Left lobe of liver (tissue), 2 donors: ENCODE measurements at regions not wholly inside any gene's neighbourhood (a gene's known extent, or its start where the extent isn't known, plus 50 kb on each side); places are given as distances from the start of the nearest gene placed in this dataset.
"Not testable (repeated sequence)": the region's sequence is repeated elsewhere in the genome, so short reads cannot be mapped to it uniquely, and the experiment has no call there.

Experiments used
- ATAC-seq: fragments of 200-7000 bp; cut with Tn5 transposase; one replicate; pipeline ENCODE4 v1.9.1; 2020; ENCODE audit warnings: mild to moderate bottlenecking, moderate library complexity
- DNase-seq: peaks from one replicate; pipeline ENCODE4 v3.0.0-alpha.2; 2020; ENCODE audit warnings: low spot score
- donor health status: DM: no; HTN: no; CAD: no; lungs with moderate emphysema.
- donor health status: DM: no; HTN: yes; CAD: no.

DNA sequence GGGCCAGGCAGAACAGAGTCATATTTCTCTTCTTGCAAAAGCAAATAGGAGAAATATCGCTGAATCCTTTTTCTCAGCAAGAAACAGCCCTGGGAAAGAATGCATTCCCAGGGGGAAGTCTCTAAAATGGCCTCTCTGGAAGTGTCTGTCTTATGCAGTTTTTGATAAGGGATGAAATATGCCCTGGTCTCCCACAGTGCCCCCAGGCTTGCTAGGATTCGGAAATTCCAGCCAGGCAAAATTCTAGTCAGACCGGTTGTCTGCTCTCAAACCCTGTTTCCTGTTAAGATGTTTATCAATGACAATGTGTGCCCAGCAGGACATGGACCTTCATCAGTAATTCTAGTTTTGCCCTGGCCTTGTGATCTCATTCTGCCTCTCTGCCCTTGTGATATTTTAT, 448.3 kb upstream of the HTR1E start:
- ATAC-seq, DNase-seq: not testable (repeated sequence)

DNA sequence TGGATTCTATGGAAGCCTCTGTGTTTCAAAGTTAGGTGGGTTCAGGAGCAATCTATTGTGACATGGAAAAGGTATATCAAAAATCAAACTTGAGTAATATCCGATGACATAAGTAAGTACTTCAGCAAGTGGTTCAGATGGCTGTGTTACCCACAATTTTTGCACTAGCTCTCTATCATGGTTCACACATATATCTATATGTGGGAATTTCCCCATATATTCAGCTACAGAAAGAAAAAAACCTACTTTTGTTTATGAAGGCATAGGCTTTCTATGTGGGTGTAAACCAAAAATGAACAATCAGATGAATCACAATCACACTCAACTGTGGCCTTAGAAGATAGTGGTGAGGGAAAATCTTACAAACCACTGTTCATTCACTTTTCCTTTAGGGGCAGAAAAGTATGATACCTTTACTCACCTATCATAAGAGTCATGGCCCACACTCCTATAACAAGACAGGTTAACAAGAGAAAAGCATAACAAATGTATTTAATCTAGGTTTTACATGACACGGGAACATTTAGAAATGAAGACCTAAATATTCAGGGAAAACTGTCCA, 449.6 kb upstream of the HTR1E start:
- ATAC-seq (no peak), DNase-seq (no peak)

DNA sequence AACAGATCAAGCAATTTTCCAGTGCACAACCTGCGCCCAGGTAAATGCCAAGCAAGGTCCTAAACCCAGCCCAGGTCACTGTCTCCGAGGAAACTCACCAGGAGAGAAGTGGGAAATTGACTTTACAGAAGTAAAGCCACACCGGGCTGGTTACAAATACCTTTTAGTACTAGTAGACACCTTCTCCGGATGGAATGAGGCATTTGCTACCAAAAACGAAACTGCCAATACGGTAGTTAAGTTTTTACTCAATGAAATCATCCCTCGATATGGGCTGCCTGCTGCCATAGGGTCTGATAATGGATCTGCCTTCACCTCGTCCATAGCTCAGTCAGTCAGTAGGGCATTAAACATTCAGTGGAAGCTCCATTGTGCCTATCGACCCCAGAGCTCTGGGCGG, 459.0 kb upstream of the HTR1E start:
- not testable (repeated sequence) for DNase-seq, ATAC-seq

DNA sequence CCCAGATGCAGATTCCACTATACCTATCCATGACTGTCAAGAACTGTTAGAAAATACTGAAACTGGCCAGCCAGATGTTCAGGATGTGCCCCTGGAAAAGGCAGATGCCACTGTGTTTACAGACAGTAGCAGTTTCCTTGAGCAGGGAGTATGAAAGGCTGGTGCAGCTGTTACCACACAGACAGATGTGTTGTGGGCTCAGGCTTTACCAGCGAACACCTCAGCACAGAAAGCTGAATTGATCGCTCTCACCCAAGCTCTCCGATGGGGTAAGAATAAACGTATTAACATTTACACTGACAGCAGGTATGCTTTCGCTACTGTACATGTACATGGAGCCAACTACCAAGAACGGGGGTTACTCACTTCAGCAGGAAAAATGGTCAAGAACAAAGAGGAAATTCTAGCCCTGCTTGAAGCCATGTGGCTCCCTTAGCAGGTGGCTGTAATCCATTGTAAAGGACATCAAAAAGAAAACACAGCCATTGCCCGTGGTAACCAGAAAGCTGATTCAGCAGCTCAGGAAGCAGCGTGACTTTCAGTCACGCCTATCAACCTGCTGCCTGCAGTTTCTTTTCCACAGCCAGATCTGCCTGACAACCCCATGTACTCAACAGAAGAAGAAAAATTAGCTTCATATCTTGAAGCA, 459.7 kb upstream of the HTR1E start:
- ATAC-seq (no peak), DNase-seq (no peak)

DNA sequence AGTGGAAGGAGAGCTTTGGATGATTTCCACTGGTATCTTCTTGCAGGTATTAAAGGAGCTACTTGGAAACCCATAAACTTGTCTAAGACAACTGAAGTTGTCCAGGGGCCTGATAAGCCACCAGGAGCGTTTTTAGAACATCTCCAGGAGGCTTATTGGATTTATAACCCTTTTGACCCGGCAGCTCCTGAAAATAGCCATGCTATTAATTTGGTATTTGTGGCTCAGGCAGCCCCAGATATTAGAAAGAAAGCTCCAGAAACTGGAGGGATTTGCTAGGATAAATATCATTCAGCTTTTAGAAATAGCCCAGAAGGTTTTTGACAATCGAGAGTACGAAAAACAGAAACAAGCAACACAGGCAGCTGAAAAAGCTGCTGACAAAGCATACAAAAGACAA, 461.0 kb upstream of the HTR1E start:
- ATAC-seq: no peak

DNA sequence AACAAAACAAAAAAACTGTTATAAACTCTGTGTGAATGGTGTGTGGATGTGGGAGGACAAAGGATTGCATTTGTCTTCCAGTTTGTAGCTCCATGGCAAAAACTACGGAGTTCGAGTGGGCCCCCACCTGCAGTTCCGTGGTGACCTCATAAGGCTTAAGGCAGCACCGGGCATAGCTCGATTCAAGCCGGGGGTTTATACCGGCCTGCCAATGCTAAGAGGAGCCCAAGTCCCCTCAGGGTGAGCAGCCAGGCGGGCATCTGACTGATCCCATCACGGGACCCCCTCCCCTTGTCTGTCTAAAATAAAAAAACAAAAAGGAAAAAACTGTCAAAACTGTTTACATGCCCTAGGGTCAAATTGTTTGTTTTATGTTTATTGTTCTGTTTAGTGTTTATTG, 463.2 kb upstream of the HTR1E start:
- no peak for ATAC-seq
- no peak for DNase-seq

More for the DNA sequence above, 461.0 kb upstream of the HTR1E start:
- DNase-seq: no peak

DNA sequence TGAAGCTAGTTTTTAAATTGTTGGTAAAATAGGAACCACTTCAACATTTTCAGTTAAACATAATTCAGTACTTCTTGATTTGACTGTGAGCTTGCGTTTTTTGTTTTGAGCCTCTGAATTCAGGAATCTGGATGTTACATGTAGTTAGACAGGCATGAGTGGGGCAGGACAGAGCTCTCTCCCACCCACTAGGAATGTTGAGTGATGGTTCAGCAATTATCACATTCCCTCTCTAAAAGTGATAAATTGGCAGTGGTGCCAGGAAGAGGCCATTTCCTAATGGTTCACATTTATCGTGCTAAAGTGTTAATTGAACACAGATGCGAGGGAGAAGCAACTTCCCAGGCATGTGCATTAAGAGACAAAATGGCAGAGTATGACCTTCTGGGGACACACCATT, 465.5 kb upstream of the HTR1E start:
- no peak for DNase-seq
- no peak for ATAC-seq

DNA sequence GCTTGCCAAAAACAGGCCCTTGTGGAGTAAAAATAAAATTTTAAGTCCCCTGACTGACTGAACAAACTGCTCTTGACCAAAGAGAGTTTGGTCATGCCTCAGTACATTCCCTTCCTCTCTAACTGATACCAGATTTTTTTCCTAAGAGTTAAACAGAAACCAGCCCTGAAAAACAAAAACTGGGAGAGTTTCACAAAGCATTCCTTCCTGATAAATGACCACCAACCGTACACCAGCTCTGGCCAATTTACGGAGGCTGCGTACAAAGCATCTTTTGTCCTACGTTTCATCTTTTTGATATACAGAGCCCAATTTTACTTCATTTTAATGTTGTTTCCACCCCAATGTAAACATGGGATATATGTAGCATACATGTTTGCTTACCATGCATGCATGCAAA, 477.4 kb upstream of the HTR1E start:
- no peak for ATAC-seq
- DNase-seq: no peak

DNA sequence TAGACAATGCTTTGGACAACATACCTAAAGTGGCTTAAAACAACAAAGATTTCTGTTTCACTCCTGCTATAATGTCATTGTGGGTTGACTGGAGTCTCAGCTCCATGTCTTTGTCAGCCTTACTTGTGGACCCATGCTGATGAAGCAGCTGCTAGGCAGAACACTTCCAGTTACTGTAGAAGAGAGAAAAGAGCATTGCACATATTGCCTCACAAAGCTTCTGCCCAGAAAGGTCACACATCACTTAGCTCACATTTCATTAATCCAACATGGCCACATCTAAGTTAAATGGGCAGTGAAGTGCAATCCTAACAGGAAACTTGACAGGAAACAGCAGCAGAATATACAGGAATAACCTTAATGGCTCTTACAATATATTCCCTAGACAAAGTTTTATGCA, 480.5 kb upstream of the HTR1E start:
- no peak for DNase-seq
- no peak for ATAC-seq

DNA sequence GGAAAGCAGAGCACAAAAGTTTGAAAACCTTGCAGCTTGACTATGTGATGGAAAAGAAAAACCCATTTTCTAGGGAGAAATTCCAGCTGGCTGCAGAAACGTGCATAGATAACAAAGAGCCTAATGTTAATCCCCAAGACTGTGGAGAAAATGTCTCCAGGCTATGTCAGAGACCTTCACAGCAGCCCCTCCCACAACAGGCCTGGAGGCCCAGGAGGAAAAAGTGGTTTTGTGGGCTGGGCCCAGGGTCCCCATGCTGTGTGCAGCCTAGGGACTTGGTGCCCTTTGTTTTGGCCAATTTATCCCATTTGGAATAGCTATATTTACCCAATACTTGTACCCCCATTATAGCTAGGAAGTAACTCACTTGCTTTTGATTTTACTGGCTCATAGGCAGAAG, 484.1 kb upstream of the HTR1E start:
- ATAC-seq: no peak
- no peak for DNase-seq

DNA sequence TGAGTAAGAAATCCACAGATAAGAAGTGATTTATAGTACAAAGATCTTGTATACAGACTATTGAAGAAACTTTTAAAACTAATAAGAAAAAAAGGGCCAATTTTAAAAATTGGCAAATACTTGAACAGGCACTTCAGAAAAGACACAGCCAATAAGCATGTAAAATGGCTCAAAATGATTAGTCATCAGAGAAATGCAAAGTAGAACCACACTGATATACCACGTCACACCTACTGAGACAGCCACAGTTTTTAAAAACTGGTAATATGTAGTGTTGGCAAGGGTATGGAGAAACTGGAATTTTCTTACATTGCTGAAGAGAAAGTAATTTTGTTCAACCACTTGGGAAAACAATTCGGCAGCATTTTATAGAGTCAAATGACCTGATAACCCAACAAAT, 488.9 kb upstream of the HTR1E start:
- ATAC-seq (no peak), DNase-seq (no peak)

DNA sequence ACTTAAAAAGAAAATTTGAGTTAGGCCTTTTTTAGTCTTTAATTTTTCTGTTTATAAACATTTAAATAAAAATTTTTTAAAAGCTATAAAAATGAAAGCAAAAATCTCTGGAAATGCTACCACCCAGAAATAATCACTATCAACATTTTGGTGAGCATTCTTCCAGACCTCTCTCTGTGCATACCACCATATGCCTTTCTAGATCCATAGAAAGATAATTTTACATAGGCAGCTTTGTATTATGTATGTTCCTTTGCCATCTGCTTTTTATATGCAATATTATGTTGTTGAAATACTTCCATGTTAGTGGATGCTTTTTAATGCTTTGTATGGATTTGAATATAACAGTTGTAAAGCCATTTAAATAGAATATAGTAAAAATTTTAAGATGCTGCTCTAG, 496.7 kb upstream of the HTR1E start:
- DNase-seq: no peak
- no peak for ATAC-seq

DNA sequence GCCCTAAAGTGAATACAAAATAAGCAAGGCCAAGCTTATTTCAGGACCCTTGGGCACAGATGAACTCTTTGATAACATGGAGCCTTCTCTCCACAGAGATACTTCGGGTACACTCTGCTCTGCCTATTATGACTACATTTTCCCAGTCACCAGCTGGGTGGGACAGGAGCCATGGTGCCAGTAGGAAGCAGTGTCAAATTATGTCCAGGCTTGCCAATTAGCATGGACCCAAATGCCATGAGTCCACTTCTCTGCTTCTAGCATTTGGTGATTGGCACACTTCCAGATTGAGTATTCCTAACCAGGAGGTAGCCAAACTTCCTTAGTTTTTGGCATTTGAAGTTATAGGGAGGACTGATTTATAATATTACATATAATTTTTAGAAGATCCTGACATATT, 513.8 kb upstream of the HTR1E start:
- DNase-seq (no peak), ATAC-seq (no peak)

DNA sequence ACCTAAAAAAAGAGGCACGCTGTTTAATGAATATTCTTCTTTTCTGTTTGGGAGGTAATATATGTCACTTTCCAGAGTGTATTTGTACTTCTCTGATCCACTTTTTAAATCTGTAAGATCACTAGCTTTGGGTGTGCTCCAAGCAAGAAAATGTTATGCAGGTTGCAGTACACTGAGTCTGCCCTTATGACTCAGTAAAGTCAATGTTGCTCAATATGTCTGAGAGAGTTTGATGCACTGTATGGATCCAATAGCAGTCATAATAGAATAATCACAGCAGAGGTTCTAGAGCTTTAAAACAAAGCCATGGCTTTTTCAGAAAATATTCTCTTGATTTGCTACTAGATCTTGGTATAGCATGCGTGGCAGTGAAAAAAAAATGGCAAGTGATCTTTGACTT, 525.3 kb upstream of the HTR1E start:
- no peak for ATAC-seq
- DNase-seq: no peak

DNA sequence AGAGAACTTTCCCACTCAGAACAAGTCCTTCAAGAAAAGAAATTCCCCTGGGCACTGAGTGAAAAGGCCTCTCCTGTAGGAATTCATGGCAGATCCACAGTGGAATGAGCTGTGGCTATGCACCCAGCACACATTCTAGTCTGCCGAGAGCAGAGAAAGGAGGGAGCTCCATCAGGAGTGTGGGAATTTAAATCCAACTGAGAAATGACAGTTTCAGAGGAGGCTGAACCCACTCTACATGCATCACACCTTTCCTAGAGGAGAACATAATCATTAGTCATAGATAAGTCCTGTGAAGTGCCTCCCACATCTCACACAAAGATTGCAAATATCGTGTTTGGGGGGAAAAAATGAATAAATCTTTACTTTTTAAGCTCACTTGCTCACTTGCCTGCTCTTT, 530.2 kb upstream of the HTR1E start:
- DNase-seq (no peak), ATAC-seq (no peak)

DNA sequence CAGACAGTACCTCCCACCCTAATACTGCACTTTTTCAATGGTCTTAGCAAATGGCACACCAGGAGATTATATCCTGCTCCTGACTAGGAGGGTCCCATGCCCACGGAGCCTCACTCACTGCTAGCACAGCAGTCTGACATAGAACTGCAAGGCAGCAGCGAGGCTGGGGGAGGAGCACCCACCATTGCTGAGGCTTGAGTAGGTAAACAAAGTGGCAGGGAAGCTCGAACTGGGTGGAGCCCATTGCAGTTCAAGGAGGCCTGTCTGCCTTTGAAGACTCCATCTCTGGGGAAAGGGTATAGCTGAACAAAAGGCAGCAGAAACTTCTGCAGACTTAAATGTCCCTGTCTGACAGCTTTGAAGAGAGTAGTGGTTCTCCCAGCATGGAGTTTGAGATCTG, 544.5 kb upstream of the HTR1E start:
- ATAC-seq: not testable (repeated sequence)

DNA sequence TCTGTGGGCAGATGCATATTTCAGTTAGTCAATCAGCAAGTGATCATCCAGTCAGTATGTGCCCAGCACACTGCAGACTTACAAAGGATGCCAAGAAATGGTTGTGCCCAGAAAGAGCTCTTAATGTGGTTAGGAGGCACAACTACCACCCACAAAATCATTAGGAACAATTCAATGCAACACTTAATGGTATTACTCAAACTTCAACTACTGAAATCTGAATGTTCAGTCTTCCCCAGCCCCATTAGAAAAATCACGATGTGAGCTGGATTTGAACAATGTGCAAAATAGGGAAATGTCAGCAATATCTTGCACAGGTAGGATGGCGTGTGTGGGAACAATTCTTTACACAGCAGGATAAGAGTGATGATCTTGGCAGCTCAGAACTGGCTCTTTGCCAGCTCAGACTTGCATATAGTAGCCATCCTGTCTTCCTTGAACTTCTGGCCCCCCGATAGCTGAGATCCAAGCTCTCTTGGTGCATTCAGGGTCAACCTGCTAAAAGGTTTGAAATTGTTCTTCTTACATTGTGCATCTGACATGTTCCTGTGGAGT, 556.7 kb upstream of the HTR1E start:
- DNase-seq: no peak
- no peak for ATAC-seq

More for the DNA sequence above, 544.5 kb upstream of the HTR1E start:
- DNase-seq: not testable (repeated sequence)

DNA sequence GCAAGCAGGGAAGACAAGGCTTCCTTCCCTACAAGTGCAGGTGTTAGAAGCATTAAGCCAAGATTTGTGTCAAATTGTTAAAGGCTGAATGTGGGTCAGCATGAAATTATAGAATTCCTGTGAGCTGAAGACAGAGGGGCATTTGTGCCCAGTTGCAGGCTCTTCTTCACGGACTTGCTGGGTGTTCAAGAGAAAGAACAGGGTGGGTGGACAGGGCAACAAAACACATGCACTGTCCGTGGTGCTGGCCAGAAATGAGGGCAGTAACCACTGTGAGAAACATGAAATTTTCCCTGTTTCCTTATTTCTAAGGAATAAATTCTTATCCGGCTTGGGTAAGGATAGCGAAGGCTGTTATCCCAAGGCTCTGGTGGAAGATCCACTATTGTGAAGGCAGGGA, 579.5 kb upstream of the HTR1E start:
- no peak for DNase-seq
- ATAC-seq: no peak

DNA sequence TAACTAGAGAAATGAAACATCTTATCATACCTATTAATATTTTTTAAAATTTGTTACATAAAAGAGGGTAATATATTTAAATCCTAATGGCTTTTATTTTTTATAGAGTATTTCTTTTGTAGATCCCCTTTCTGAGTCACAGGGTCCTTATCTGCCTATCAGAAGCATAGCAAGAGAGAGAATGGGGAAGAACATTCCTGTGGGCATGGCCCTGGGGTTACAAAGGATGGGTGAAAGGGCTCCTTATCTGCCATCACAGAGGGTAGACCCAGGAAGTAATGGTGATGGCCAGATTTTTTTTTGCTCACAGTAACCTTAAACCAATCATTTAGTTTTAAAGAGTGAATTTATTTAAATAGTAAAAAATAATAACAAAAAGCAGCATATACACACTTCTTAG, 582.1 kb upstream of the HTR1E start:
- no peak for DNase-seq
- ATAC-seq: no peak

DNA sequence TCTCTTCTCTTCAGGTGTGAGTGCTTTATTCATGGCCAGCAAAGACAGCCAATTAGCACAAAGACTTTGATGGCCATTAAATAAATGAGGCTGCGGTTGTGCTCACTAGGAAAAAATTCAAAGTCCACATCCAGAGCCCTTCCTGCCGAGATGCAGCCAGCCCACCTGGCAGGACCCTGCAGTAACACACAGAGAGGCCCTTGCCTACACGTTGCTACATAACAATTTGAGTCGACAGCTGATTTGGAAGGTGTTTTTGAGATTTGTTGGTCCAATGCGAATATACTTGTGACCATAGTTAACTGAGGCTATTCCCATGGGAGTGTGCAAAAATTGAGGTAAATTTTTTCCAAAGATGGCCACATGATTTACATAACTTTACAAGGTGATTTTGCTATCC, 605.4 kb upstream of the HTR1E start:
- DNase-seq (no peak), ATAC-seq (no peak)

DNA sequence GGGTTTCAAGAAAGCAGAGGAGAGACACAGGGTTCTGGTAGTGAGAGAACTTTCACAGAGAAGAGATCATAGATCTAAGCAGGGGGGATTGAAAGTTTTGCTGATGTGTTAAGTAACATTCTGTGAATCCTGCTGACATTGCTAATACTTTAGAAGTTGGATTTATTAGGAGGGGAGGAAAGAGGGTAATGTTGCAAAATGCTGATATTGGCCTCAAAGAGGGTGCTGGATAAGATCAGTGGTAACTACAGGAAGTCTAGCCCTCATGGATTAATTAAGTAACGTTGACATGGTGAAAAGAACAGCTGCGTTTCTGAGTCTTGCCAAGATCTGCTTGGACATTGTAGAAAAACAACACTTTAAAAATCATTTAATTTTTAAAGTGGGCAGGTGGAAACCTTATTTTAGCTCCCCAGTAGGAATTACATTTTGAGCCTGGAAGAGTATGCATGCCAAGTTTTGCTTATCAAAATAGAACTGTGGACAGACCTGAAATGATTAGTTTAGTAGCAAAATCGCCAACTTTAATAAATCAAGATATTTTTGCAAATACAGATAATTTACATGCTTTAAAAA, 606.0 kb upstream of the HTR1E start:
- no peak for ATAC-seq
- DNase-seq: no peak

DNA sequence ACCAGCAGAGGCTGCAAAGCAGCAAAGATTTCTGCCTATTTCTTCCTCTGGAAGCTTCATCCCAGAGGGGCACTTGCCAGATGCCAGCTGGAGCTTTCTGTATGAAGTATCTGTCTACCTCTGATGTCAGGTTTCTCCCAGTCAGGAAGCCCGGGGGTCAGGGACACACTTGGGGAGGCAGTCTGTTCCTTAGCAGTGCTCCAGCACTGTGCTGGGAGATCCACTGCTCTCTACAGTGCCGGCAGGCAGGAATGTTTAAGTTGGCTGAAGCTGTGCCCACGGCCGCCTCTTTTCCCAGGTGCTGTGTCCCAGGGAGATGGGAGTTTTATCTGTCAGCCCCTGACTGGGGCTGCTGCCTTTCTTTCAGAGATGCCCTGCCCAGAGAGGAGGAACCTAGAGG, 631.1 kb upstream of the HTR1E start:
- ATAC-seq (no peak), DNase-seq (no peak)

DNA sequence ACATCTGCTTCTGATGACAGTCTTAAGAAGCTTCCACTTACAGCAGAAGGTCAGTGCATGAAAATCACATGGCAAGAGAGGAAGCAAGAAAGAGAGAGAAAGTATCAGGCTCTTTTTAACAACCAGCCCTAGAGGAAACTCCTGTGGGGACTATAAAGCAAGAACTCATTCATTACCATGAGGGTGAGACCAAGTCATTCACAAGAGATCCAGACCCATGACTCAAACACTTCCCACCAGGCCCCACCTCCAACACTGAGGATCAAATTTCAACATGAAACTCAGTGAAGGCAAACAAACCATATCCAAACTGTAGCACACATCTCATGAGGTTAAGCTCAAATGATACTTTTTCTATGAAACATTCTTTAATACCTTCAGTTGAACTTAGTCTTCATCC, 643.2 kb upstream of the SYNCRIP start:
- DNase-seq (no peak), ATAC-seq (no peak)
